Stimulated activated naive CD4-positive, alpha-beta T cell (primary cell): ENCODE measurements at regions not wholly inside any gene's neighbourhood (a gene's known extent, or its start where the extent isn't known, plus 50 kb on each side); places are given as distances from the start of the nearest gene placed in this dataset.
"Not testable (repeated sequence)": the region's sequence is repeated elsewhere in the genome, so short reads cannot be mapped to it uniquely, and the experiment has no call there.

Experiments
- DNase-seq, 6 experiments: peaks; one replicate each; lab custom pipeline; 2025; lab: John Stamatoyannopoulos, UW

DNA sequence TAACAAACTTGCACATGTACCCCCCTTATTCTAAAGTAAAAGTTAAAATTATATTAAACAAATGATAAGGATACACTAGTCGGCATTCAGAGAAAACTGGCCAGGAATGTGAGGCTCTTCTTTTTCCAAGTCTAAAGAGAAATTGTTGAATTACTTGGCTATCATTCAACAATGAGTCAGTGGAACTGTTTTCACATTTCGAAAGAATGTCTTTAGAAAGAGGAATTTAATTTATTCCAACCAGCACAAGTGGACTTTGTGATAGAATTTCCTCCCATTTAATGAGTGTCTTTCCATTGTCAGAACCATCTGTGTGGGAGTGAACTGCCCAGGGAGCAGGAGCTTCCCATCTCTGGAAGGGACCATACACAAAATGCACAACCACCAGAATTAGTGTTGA lies 792.2 kb downstream of the EPHA4 start:
- no peak for DNase-seq

DNA sequence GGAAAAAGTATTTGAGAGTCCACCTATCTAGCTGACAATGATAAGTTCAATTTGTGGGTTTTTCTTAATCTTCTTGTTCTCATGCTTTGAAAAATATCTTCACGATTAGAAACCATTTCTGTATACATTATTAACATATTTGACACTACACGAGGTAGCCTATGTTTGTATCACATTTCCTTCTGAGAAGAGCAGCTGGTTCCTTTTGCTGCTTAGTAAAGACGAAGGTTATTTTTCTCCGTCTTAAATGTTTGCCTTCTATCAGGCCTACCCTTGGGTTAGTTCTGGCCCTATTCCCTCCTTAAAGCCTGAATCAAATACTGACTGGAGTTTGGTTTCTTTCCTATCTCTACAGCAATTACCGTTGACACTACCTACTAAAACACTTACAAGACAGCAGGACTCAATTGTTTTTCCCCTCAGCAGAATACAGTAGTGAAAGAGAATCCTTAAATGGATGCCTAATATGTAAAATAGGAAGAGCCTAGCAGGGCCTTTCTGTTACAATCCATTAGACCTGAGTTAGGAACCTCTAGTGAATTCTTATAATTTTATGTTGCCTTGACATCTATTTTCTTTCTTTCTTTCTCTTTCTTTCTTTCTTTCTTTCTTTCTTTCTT lies 790.4 kb downstream of the EPHA4 start:
- DNase-seq, result no peak

DNA sequence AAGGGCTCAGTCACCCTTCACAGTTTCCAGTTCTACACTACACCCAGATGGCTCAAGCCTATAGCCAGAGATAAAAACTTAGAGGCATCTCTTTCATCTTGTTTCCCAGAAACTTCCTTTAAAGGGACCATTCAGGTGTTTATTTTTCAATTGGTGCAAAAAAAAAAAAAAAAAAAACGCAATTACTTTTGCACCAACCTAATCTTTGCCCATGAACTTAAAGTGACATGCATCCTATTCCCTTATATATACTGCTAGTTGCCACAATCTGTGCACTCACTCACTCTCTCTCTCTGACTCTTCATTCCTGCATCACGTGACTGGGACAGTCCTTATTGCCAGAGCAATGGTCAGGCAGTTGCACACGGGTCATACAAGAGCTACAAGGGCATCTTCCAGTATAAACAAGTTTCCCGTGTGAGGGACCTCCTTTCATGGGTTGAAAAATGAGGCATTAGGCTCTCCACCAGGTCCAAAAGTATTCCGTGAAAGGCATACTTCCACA lies 789.4 kb downstream of the EPHA4 start:
- no peak for DNase-seq

DNA sequence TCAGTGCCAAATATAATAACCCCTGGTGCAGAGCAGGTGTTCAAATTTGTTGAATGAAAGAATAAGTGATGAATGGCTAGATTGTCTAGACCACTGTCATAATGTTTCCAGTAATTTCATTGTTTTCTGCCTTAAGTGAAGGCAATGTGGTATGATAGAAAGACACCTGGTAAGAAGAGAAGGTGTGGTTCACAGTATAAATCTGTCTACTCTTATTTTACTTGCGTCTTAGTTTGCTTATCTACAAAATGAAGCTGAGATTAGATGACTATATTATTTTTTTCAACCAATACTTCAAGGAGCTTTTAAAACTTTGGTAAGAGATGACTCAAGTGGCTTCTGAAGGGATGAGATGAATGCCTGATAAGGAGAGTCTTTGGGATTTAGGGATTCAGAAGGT lies 788.4 kb downstream of the EPHA4 start:
- DNase-seq, result no peak

DNA sequence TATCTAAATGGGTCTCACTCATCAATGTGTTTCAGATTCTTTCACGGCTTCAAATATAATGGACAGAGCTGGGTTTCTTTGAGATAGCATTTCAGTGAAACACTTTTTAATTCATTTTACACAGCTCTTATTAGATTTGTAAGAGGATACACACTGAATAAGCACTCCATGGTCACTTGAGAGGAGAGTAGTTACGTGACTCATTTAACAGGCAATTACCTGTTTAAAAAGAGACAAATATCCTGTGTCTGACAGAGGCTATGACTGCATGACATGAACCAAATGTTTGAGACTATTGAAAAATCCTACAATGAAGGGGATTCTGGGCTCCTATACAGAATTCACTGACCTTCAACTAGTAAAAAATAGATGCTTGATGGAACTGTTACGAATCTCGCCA lies 786.9 kb downstream of the EPHA4 start:
- DNase-seq, result no peak

DNA sequence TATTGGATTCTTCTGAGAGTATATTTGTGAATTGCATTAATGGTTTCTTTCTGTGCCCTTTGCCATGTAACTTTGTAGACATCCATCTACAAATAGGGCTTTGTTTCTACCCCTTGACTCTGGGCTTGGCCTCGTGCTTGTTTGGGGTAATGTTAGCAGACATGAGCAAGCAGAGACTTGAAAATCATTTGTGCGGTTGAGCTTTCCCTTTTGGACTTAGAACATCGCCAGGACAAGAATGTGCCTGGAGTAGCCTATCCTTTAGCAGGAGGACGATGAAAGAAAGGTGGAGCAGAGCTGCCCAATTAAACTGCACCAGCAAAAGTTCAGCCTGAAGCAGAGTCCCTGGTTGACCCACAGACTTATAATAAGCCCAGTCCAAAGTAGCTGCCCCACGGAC lies 785.9 kb downstream of the EPHA4 start:
- DNase-seq, result no peak

DNA sequence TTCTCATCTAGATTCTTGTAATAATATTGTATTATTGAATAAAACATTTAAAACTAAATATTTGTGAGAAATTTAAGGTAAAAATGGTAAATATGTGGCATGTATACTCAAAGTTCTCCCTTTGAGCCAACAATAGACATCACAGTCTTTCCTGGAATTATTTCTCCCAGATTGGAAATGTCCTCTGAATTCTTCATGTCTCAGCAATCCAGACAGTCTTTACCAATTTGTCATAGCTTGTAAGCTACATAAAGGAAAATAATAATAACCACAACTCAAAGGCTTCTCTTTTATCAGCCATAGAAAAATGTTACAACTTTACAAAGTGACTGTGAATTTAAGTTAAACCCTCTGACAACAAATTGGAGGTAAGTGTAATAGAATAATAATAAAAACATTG lies 784.9 kb downstream of the EPHA4 start:
- no peak for DNase-seq

DNA sequence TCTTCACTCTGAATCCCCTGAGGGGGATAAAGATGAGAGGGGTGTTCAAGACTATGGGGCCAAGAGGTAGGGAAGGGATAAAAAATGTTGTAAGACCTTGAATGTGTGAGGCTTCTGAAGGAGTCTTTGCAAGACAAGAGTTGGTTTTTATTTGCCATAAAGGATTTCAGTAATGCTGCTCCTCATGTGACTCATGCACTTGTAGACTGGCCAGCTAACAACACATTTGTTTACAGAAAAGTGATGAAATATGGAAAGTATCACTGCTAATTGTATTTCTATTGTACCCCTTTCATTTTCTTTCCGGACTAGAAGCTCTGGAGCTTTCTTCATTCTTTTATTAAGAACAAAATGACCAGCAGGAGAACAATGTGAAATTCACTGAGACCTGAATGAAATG lies 782.1 kb downstream of the EPHA4 start:
- DNase-seq, result no peak

DNA sequence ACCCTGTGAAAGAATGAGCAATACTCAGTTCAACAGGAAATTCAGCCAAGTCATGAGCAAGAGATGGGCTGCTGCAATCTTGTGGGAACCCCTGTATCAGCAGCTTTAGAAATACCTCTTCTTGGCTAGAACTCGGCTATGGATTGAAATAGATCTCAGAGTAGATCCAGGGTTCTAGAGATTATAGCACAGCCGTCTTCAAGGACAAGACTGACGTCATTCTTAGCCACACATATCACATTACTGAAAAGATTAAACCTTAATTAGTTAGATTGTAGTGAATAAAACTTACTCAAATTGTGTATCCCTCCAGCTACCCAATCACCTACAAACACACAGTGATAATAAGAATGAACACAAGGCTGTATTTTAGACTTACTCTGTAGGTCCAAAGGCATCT lies 776.4 kb downstream of the EPHA4 start:
- no peak for DNase-seq

DNA sequence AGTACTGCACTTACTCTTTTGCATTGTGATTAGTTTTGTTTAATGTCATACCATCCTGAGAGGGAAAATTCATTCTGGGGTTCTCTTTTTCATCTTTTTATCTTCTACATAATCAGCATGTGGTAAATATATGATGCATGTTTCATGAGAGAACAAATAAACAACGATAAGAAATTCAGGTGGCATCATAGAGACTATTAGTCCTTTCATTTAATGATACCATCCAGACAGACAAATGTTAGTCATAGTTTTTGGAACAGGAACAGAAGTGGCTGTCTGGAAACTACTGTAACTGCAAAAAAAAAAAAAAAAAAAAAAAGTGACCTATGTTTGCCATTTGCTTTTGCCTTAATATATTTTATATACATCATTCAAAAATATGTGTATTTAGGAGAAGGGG lies 761.0 kb downstream of the EPHA4 start:
- DNase-seq, result no peak

DNA sequence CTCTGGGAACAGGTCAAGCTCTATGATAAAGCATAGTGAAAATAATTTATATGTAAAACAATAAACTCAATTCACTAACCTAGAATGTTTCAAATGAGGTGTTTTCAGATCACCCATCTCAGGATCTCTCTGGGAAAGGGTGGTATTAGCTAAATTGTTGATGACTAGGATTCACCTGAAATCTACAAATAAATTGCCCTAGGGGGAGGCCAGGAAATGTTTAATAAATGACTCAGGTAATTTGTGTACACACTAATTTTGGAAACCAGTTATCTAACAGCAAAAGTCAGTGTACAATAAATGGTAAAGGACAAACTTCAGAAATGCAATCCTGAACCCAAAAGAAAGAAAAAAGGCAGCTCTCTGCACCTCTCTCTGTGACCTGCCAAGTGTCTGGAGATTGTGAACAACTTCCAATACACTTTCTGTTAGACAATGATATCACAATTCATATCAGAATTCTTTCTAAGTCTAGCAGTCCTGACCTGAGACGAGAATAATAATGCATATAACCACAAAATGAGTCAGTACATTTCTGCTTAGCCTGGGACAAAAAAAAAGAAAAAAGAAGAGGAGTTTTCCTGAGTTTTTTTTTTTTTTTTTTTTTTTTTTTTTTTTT lies 760.0 kb downstream of the EPHA4 start:
- DNase-seq, result no peak

DNA sequence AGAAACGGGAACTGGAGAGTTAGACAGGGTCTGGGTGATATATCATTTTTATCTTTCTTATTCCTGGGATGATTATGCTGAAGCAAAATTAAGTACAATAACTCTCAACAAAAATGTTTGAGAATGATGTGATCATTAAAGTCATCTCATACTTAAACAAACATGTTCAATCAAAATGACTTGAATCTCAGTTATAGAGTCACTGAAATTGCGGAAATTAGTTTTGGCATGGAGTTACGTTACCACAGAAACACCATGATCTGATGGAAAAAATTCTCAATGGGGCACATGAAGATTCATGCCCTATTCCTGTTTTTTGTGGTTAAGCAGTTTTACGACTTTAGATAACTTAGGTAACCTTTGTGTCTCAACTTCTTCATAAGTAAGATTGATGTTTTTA lies 757.7 kb downstream of the EPHA4 start:
- DNase-seq, result no peak

DNA sequence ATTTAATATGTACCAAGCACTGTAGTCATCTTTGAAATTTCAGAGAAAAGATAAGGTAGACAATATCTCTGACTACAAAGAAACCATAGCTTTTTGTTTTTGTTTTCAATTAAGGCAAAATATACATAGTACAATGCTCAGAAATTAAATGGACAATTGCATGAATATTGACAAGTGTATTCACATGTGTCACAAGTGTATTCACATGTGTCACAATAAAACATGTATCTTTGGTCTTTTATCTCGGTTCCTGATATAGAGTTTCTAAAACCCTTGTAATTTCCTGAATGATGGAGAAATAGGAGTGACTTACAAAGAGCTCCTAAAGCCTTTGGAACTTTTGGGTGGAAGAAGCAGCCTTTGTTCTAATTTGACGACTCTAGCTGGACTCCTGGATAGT lies 756.4 kb downstream of the EPHA4 start:
- DNase-seq, result no peak

DNA sequence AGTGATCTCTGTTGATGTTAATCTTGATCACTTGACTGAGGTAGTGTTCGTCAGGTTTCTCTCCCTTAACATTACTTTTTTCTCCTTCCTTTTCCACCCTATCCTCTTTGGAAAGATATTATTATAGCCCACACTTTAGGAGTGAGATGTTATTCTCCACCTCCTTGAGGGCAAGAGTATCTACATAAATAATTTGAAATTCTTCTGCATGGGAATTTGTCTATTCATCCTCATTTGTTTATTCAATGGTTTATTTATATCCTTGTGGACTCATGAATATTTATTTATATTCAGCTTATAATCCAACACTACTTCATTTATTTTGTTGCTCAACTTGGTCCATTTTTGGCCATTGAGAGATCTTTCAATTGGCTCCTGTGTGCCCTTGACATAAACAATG lies 750.4 kb downstream of the EPHA4 start:
- no peak for DNase-seq

DNA sequence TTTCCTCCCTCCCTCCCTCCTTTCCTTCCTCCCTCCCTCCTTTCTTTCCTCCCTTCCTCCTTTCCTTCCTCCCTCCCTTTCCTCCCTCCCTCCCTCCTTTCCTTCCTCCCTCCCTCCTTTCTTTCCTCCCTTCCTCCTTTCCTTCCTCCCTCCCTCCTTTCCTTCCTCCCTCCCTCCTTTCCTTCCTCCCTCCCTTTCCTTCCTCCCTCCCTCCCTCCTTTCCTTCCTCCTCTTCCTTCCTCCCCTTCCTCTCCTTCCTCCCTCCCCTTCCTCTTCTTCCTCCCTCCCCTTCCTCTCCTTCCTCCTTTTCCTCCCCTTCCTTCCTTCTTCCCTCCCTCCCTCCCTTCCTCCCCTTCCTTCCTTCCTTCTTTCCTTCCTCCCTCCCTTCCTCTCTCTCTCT lies 748.5 kb downstream of the EPHA4 start:
- DNase-seq, result not testable (repeated sequence)

DNA sequence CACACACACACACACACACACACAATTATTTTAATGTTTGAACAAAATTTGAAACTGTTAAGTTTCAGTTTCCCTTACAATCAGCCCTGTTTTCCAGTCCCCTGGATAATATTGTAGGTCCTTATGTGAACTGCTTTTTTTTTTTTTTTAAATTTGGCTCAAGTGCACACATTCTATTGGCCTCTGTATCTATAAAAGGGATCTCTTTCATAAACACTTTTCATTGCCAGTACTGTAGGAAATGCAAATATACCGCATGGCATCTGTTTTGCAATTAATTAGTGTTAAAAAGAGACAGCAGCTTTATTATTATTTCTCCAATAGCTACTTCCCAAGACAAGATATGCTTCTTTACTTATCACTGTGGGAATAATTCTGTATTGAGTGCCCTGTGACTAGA lies 738.7 kb downstream of the EPHA4 start:
- DNase-seq, result no peak

DNA sequence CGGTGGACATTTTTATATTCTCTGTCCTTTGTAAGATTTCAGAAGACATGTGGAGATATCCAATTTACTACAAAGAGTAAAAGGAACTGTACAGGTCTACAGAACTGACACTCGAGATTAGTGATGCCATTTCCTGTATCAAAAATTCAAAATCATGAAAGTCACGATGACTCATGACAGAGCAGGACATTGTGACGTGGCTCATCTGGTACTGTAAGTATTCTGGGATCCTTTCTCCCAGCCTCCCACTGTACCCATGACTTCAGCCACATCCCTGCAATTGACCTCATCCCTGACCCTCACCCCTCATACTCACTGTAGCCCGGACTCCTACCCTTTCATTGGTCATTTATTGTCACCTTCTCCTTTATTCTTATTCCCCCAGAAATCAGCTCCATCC lies 736.5 kb downstream of the EPHA4 start:
- no peak for DNase-seq

DNA sequence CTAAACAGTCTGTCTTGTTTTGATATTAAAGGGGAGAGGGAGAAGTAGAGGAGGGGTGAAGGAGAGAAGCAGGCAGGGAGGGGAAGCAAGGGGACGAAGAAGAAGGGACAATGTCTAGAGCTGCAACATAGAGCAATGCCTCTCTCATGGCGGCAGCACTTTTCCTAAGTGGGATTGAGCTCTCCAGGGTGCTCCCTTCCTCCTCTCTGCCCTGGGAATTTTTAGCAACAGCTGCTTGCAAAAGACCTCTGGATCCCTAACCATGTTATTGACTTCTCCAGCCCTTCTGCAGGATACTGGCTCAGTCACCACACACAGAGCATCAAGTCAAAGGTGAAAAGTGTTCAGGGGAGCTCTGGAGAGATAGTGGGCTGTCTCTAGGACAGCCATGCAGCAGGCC lies 734.9 kb downstream of the EPHA4 start:
- DNase-seq, result no peak

DNA sequence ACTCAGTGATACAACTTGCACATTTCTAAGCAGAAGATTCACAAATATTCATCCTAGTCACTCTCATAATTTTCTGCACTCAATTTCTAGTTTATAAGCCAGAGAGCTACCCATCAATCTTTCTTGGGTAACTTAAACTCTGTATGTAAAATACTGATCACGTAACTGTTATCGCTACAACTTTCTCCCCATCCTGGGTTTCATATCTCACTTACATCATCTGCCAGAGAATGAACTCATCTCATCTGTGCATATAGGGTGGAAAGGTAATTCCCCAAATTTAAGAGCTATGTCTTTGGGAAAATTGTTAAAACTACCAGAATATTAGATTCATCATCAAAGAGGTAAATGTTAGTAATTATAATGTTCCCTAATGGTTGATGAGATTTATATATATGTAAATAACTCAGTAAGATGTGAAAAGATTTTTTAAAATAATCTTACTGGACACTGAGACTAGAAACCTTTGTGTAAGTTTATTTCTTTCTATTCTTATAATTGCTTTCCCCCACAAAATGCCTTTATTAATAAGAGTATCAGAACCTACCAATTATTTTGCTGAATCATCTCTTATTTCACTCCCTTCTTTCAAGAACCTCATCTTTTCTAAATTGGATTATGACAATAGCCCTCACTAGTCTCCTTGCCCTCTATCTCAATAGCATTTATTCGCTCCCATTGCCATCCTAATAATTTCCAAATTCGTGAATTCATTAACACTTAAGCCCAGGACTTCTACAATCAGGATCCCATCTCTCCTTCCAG lies 729.0 kb downstream of the EPHA4 start:
- no peak for DNase-seq

DNA sequence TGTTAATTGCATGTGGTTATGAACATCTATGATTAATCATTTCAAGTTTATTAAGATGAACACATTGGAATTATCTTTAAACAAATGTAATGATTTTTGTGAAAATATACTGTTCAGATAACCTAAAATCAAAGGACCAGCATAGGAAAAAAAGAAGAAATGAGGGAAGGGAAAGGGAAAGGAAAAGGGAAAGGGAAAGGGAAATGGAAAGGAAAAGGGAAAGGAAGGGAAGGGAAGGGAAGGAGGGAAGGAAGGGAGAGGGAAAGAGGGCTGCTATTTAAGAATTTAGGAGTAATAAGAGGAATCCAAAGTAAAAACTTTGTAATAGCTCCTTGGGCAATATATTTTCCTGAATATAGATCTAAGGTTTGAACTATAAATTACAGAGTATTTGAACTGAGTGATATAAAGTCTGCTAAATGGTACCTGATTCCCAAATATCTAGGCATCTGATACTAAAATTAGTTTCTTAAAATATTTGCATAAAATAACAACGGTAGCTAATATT lies 726.3 kb downstream of the EPHA4 start:
- no peak for DNase-seq

DNA sequence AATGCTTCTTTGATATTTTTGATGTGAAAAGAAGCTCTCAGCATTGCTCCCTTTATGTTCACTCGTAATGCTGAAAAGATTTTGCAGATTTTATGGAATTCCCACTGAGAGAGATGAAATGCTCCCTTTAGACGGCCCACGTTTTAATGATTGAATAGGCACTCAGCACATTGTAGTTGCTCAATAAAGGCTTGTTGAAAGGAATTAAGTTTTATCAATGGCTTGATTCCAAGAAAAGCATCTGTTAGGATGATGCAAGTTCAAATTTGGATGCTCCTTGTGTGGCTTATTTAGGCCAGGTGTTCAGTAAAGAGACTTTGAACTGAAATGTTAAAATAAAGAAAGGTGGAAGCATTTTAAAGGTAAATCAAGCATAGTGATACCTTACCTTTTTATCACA lies 725.1 kb downstream of the EPHA4 start:
- no peak for DNase-seq

DNA sequence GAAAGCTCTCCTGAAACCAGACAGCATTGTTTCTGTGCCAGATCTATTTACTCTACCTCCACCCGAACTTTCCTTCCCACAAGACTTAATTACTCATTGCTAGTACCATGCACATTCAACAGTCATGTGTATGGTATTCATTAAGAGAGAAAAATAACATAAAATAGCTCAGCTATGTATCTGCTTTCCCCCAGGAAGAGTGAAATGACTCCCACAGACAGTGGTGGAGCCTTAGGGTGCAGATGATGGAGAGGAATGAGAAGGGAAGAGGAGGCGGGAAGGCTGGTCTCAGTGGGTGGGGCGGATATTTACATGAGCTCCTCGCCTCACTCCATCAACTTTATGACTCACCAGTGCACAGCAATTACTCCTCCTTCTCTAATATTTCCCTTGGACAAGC lies 724.5 kb downstream of the EPHA4 start:
- DNase-seq, result no peak

DNA sequence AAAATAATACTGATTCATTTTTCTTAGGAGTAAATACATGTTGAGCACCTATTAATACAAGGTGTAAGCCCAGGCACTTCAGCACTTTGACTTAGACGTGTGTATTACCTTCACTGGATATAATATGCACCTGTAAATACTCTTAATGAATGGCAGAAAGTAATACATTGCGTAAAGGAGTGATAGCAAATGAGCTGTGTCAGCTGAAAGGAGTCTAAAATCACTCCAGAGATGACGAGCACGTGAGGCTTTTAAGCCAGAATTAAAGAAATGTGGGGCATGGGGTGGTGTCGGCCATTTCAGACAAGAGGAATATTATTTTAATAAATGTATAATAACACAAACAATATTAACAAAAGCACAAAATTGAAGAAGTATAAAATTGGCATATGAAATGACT lies 722.7 kb downstream of the EPHA4 start:
- DNase-seq, result no peak
